ENCODE measurements at regions not wholly inside any gene's neighbourhood (a gene's known extent, or its start where the extent isn't known, plus 50 kb on each side); places are given as distances from the start of the nearest gene placed in this dataset.

DNA sequence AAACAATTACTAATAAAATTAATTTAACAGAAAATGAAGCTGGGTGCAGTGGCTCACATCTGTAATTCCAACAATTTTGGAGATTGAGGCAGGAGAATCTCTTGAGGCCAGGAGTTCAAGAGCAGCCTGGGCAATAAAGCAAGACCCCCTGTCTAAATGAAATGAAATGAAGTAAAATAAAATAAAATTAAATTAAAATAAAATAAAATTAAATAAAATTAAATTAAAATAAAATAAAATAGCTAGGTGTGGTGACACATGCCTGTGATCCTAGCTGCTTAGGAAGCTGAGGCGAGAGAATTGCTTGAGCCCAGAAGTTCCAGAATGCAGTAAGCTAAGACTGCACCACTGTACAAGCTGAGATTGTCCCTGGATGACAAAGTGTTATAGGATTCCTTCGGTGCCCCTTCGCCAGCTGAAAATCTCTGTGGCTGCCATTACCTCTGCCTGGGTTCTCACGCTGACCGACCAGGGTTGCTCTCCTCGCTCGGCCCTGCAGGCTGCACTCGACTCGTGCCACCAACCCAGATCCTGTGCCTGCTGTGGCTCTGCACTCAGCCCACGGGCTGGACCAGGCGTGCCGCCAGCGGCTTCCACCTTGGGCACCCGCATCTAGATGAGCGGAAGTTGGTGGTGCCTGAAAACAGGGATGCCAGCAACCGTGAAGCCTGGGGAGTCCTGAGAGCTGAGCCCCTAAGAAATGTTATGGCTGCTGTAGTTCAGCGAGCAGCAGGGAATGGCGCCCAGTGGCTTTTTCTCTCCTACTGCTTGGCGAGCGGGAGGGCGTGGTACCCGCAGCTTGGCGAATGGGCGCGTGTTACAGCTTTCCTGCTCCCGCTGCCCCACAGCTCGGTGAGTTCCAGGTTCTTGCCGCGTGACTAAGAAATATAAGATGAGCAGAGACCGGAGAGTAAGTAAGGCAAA, 539.2 kb upstream of the PCDH9 start:
- no peaks in the 10 kb centered on the region for H3K4me1 ChIP-seq (ENCODE audit: control insufficient read depth in 4 of 4, insufficient read depth in 4 of 4, low read length in 3 of 4)
- no peaks in the 10 kb centered on the region for H3K36me3 ChIP-seq (ENCODE audit: control insufficient read depth in 4 of 4, insufficient read depth in 3 of 4, low read depth in 1 of 4, low read length in 3 of 4)
- DNase-seq (ENCODE audit: low spot score), result no peak
- H3K4me3 ChIP-seq (ENCODE audit: low read depth in 1 of 3, low read length in 3 of 3), result no peak overlapping the region
- WGBS, result 91% methylated on average over 30 of the region's 30 CpGs
- H3K9me3 ChIP-seq (ENCODE audit: control insufficient read depth in 4 of 4, low read length in 3 of 4), result no peaks in the 10 kb centered on the region
- no peak overlapping the region for H3K27ac ChIP-seq (ENCODE audit: low read depth in 1 of 2, low read length in 2 of 2)
- no peaks in the 10 kb centered on the region for H3K27me3 ChIP-seq (ENCODE audit: control insufficient read depth in 4 of 4, insufficient read depth in 4 of 4, low read length in 3 of 4)
- TF ChIP-seq JUND (IDR thresholded peaks at IDR 0.05), result no peak
- TF ChIP-seq FOXA2 (IDR thresholded peaks at IDR 0.05), result no peak
- TF ChIP-seq YY1 (IDR thresholded peaks at IDR 0.05), result no peak
- TF ChIP-seq TAF1 (conservative IDR thresholded peaks at IDR 0.05), result no peak
- no peak for TF ChIP-seq FOXA1 (IDR thresholded peaks at IDR 0.05)
- TF ChIP-seq, protein P1, sequence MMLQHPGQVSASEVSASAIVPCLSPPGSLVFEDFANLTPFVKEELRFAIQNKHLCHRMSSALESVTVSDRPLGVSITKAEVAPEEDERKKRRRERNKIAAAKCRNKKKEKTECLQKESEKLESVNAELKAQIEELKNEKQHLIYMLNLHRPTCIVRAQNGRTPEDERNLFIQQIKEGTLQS (IDR thresholded peaks at IDR 0.05), result no peak
- TF ChIP-seq, protein P2, sequence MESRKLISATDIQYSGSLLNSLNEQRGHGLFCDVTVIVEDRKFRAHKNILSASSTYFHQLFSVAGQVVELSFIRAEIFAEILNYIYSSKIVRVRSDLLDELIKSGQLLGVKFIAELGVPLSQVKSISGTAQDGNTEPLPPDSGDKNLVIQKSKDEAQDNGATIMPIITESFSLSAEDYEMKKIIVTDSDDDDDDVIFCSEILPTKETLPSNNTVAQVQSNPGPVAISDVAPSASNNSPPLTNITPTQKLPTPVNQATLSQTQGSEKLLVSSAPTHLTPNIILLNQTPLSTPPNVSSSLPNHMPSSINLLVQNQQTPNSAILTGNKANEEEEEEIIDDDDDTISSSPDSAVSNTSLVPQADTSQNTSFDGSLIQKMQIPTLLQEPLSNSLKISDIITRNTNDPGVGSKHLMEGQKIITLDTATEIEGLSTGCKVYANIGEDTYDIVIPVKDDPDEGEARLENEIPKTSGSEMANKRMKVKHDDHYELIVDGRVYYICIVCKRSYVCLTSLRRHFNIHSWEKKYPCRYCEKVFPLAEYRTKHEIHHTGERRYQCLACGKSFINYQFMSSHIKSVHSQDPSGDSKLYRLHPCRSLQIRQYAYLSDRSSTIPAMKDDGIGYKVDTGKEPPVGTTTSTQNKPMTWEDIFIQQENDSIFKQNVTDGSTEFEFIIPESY (IDR thresholded peaks at IDR 0.05), result no peak
- TF ChIP-seq SP1 (IDR thresholded peaks at IDR 0.05), result no peak
- no peak overlapping the region for H3K9ac ChIP-seq (ENCODE audit: low read depth in 1 of 2, low read length in 2 of 2)

DNA sequence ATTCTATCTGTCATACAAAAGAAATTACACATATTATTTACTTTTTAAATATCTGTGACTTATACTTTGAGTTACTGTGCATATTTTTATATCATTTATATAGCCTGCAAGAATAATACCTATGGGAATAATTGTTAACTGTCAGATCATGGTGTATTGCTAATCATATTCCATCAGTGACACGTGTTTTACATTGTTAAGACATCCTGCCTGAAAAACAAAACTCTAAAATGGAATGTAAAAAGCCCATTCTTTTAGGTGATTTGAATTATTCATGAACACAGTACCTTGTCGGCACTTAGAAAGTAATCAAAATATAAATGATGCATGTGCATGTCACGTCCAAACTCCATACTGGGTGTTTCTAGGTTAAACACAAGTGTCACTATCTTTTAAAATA, 533.8 kb upstream of the PCDH9 start:
- TF ChIP-seq SP1 (IDR thresholded peaks at IDR 0.05), result no peak
- TF ChIP-seq YY1 (IDR thresholded peaks at IDR 0.05), result no peak
- TF ChIP-seq, protein P3, sequence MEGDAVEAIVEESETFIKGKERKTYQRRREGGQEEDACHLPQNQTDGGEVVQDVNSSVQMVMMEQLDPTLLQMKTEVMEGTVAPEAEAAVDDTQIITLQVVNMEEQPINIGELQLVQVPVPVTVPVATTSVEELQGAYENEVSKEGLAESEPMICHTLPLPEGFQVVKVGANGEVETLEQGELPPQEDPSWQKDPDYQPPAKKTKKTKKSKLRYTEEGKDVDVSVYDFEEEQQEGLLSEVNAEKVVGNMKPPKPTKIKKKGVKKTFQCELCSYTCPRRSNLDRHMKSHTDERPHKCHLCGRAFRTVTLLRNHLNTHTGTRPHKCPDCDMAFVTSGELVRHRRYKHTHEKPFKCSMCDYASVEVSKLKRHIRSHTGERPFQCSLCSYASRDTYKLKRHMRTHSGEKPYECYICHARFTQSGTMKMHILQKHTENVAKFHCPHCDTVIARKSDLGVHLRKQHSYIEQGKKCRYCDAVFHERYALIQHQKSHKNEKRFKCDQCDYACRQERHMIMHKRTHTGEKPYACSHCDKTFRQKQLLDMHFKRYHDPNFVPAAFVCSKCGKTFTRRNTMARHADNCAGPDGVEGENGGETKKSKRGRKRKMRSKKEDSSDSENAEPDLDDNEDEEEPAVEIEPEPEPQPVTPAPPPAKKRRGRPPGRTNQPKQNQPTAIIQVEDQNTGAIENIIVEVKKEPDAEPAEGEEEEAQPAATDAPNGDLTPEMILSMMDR (IDR thresholded peaks at IDR 0.05; ENCODE audit: low read depth, low read length, missing input control), result no peak
- no peak for TF ChIP-seq GABPA (IDR thresholded peaks at IDR 0.05 in 1 of 2, conservative IDR thresholded peaks at IDR 0.05 in 1 of 2)
- TF ChIP-seq HNF4A (conservative IDR thresholded peaks at IDR 0.05), result no peak
- no peak for TF ChIP-seq RAD21 (IDR thresholded peaks at IDR 0.05)
- TF ChIP-seq NR2F2 (IDR thresholded peaks at IDR 0.05), result no peak
- H3K36me3 ChIP-seq (ENCODE audit: control insufficient read depth in 4 of 4, insufficient read depth in 3 of 4, low read depth in 1 of 4, low read length in 3 of 4), result no peaks in the 10 kb centered on the region
- WGBS, result 64% methylated on average over 3 of the region's 3 CpGs
- no peaks in the 10 kb centered on the region for H3K9me3 ChIP-seq (ENCODE audit: control insufficient read depth in 4 of 4, low read length in 3 of 4)
- no peak for DNase-seq (ENCODE audit: low spot score)
- H3K4me1 ChIP-seq (ENCODE audit: control insufficient read depth in 4 of 4, insufficient read depth in 4 of 4, low read length in 3 of 4), result no peaks in the 10 kb centered on the region
- no peaks in the 10 kb centered on the region for H3K27me3 ChIP-seq (ENCODE audit: control insufficient read depth in 4 of 4, insufficient read depth in 4 of 4, low read length in 3 of 4)
- no peak overlapping the region for H3K4me3 ChIP-seq (ENCODE audit: low read depth in 1 of 3, low read length in 3 of 3)
- H3K27ac ChIP-seq (ENCODE audit: low read depth in 1 of 2, low read length in 2 of 2), result no peak overlapping the region
- no peak overlapping the region for H3K9ac ChIP-seq (ENCODE audit: low read depth in 1 of 2, low read length in 2 of 2)

DNA sequence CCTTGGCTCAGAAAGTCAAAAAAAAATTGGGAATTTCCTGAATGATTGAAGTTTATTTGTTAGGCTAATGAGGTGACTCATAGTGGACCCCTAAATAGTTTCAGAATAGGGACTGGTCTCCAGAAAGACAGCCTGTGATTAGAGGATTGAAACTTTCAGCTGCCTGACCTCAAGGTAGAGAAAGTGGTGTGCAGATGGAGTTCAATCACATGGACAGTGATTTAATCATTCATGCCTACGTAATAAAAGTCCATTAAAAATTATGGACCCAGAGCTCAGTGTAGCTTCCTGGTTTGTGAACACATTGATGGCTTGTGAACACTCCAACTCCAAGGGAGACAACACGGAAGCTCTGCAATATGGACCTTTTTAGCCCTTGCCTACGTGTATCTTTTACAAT, 533.2 kb upstream of the PCDH9 start:
- Histone ChIP-seq H3K27ac (ENCODE audit: low read depth in 1 of 2, low read length in 2 of 2) (no peak overlapping the region), H3K9me3 (ENCODE audit: control insufficient read depth in 4 of 4, low read length in 3 of 4) (no peaks in the 10 kb centered on the region), H3K9ac (ENCODE audit: low read depth in 1 of 2, low read length in 2 of 2) (no peak overlapping the region), H3K4me1 (ENCODE audit: control insufficient read depth in 4 of 4, insufficient read depth in 4 of 4, low read length in 3 of 4) (no peaks in the 10 kb centered on the region), H3K4me3 (ENCODE audit: low read depth in 1 of 3, low read length in 3 of 3) (no peak overlapping the region), H3K27me3 (ENCODE audit: control insufficient read depth in 4 of 4, insufficient read depth in 4 of 4, low read length in 3 of 4) (no peaks in the 10 kb centered on the region), H3K36me3 (ENCODE audit: control insufficient read depth in 4 of 4, insufficient read depth in 3 of 4, low read depth in 1 of 4, low read length in 3 of 4) (no peaks in the 10 kb centered on the region)
- no peak for DNase-seq (ENCODE audit: low spot score)
- TF ChIP-seq, protein P4, sequence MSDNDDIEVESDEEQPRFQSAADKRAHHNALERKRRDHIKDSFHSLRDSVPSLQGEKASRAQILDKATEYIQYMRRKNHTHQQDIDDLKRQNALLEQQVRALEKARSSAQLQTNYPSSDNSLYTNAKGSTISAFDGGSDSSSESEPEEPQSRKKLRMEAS (IDR thresholded peaks at IDR 0.05), result no peak
- TF ChIP-seq TAF1 (conservative IDR thresholded peaks at IDR 0.05) (no peak), RXRA (IDR thresholded peaks at IDR 0.05) (no peak), HNF4G (IDR thresholded peaks at IDR 0.05) (no peak), FOXA1 (IDR thresholded peaks at IDR 0.05) (no peak), EGR1 (IDR thresholded peaks at IDR 0.05; ENCODE audit: low read depth in 2 of 2) (no peak), NR2F2 (IDR thresholded peaks at IDR 0.05) (no peak), FOXA2 (IDR thresholded peaks at IDR 0.05) (no peak), YY1 (IDR thresholded peaks at IDR 0.05) (no peak)
- TF ChIP-seq, protein P1 (IDR thresholded peaks at IDR 0.05), result no peak
- WGBS, result 69% methylated on average over 3 of the region's 3 CpGs
